Esophagus squamous epithelium (tissue), 4 donors: ENCODE measurements at regions not wholly inside any gene's neighbourhood (a gene's known extent, or its start where the extent isn't known, plus 50 kb on each side); places are given as distances from the start of the nearest gene placed in this dataset.

ENCODE experiments used
- POLR2A ChIP-seq, 4 donors: fragments of 450-650 bp; IDR thresholded peaks; one replicate each; pipeline ENCODE4 v1.6.1; 2017; ENCODE audit warnings: antibody characterized with exemption in 4 of 4, mild to moderate bottlenecking in 4 of 4, moderate library complexity in 3 of 4
- TF ChIP-seq, protein P1 (sequence below), 6 experiments: fragments of 450-650 bp in 4 of 6; fragments of 200-600 bp in 2 of 6; sonication (generic) in 2 of 6; IDR thresholded peaks; one replicate each; pipeline ENCODE4 v1.5.1; 2016 to 2019; ENCODE audit warnings: antibody characterized with exemption in 6 of 6, mild to moderate bottlenecking in 4 of 6, moderate library complexity in 4 of 6

DNA sequence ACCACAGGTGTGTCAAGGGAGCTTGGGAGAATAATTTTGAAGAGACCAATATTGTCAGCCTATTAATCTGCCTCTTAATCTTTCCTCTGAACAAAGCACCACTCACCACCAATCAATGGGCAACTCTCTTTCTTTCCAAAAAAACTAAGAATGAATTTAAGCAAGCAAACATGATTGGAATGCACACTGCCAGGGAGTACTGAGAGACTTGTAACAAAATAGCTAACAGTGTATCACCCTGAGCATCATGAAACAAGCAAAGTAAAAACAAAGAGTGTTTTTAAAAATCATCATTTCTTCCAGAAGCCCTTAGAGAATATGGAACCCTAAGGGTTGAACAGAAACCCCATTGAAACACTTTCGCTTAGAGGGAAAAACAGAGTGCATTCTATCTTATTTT is 299.7 kb downstream of the DSEL start:
- TF ChIP-seq, protein P1, sequence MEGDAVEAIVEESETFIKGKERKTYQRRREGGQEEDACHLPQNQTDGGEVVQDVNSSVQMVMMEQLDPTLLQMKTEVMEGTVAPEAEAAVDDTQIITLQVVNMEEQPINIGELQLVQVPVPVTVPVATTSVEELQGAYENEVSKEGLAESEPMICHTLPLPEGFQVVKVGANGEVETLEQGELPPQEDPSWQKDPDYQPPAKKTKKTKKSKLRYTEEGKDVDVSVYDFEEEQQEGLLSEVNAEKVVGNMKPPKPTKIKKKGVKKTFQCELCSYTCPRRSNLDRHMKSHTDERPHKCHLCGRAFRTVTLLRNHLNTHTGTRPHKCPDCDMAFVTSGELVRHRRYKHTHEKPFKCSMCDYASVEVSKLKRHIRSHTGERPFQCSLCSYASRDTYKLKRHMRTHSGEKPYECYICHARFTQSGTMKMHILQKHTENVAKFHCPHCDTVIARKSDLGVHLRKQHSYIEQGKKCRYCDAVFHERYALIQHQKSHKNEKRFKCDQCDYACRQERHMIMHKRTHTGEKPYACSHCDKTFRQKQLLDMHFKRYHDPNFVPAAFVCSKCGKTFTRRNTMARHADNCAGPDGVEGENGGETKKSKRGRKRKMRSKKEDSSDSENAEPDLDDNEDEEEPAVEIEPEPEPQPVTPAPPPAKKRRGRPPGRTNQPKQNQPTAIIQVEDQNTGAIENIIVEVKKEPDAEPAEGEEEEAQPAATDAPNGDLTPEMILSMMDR (IDR thresholded peaks at IDR 0.05): no peak
- TF ChIP-seq POLR2A (IDR thresholded peaks at IDR 0.05): no peak
